CD14-positive monocyte (primary cell): ENCODE measurements at regions not wholly inside any gene's neighbourhood (a gene's known extent, or its start where the extent isn't known, plus 50 kb on each side); places are given as distances from the start of the nearest gene placed in this dataset.
A peak's percentile ranks its signal among the peaks of the same experiment; 100 is the strongest.

ENCODE experiments used
- DNase-seq, 3 donors: peaks; one replicate each; pipeline ENCODE4 v3.0.0-alpha.2; 2011 to 2022
- H2AFZ ChIP-seq: 2 replicates; pipeline ENCODE4 v1.6.0; 2012; ENCODE audit warnings: mild to moderate bottlenecking, low read depth, low read length, inconsistent platforms; ENCODE audit not compliant: insufficient read depth, poor library complexity, severe bottlenecking
- H3K27ac ChIP-seq, 2 donors: 1 replicate in 1 of 2; 2 replicates in 1 of 2; pipeline ENCODE4 v1.5.1; 2012 to 2013; ENCODE audit warnings: low read length in 2 of 2, control low read depth in 1 of 2, inconsistent platforms in 1 of 2, low read depth in 1 of 2, mild to moderate bottlenecking in 1 of 2
- H3K27me3 ChIP-seq, 2 donors: one replicate each; pipeline versions ENCODE4 v1.6.0 to v1.6.1; 2011 to 2013; ENCODE audit warnings: low read length in 2 of 2; ENCODE audit not compliant: control insufficient read depth in 2 of 2, insufficient read depth in 2 of 2
- H3K36me3 ChIP-seq, 2 donors: replicated peaks in 1 of 2; 1 replicate in 1 of 2; 2 replicates in 1 of 2; pipeline versions ENCODE4 v1.5.1 to v1.6.1; 2012 to 2013; ENCODE audit warnings: low read length in 2 of 2, control low read depth in 1 of 2, inconsistent platforms in 1 of 2, mild to moderate bottlenecking in 1 of 2; ENCODE audit not compliant: insufficient read depth in 2 of 2, control insufficient read depth in 1 of 2
- H3K4me1 ChIP-seq, 2 donors: 1 replicate in 1 of 2; 2 replicates in 1 of 2; pipeline versions ENCODE4 v1.5.1 to v1.6.1; 2012 to 2013; ENCODE audit warnings: low read length in 2 of 2, control low read depth in 1 of 2, inconsistent platforms in 1 of 2, mild to moderate bottlenecking in 1 of 2, moderate library complexity in 1 of 2; ENCODE audit not compliant: insufficient read depth in 2 of 2, control insufficient read depth in 1 of 2
- H3K4me2 ChIP-seq: replicated peaks from 2 replicates; pipeline ENCODE3; 2012; ENCODE audit warnings: low read length, moderate library complexity, mild to moderate bottlenecking; ENCODE audit not compliant: poor library complexity, severe bottlenecking; ENCODE audit errors: extremely low read depth
- H3K4me3 ChIP-seq, 3 experiments: fragments of 200-600 bp in 1 of 3; sonication (generic) in 1 of 3; replicated peaks in 1 of 3; 1 replicate in 2 of 3; 2 replicates in 1 of 3; pipeline ENCODE4 v1.5.1; 2011 to 2013; ENCODE audit warnings: low read length in 3 of 3, mild to moderate bottlenecking in 3 of 3, control low read depth in 2 of 3, low read depth in 2 of 3, inconsistent platforms in 1 of 3, moderate library complexity in 1 of 3
- H3K79me2 ChIP-seq: 2 replicates; pipeline ENCODE4 v1.6.0; 2012; ENCODE audit warnings: mild to moderate bottlenecking, control low read depth, inconsistent platforms, low read length, moderate library complexity; ENCODE audit not compliant: insufficient read depth
- H3K9ac ChIP-seq: 2 replicates; pipeline ENCODE4 v1.6.0; 2017; ENCODE audit warnings: low read length, mild to moderate bottlenecking; ENCODE audit not compliant: insufficient read depth, poor library complexity, severe bottlenecking
- H3K9me3 ChIP-seq, 2 donors: replicated peaks in 1 of 2; 1 replicate in 1 of 2; 2 replicates in 1 of 2; pipeline versions ENCODE4 v1.5.1 to v1.6.1; 2012 to 2013; ENCODE audit warnings: low read length in 2 of 2, control low read depth in 1 of 2; ENCODE audit not compliant: control insufficient read depth in 1 of 2, insufficient read depth in 1 of 2
- H4K20me1 ChIP-seq: 2 replicates; pipeline ENCODE4 v1.6.0; 2012; ENCODE audit warnings: mild to moderate bottlenecking, low read length, control low read depth, moderate library complexity; ENCODE audit not compliant: insufficient read depth
- H3K27ac Mint-ChIP-seq, 7 donors: one replicate each; pipeline ENCODE4 v1.8.0; 2020; ENCODE audit warnings: mild to moderate bottlenecking in 7 of 7, mixed read lengths in 7 of 7, moderate library complexity in 6 of 7, inconsistent platforms in 2 of 7
- H3K27me3 Mint-ChIP-seq, 3 donors: one replicate each; pipeline ENCODE4 v1.8.0; 2021 to 2022; ENCODE audit warnings: low read depth in 3 of 3, mild to moderate bottlenecking in 3 of 3, mixed read lengths in 3 of 3, moderate library complexity in 3 of 3, inconsistent platforms in 1 of 3
- H3K36me3 Mint-ChIP-seq, 2 donors: one replicate each; pipeline ENCODE4 v1.8.0; 2020; ENCODE audit warnings: mixed read lengths in 2 of 2, inconsistent platforms in 1 of 2, mild to moderate bottlenecking in 1 of 2
- H3K4me1 Mint-ChIP-seq: one replicate; pipeline ENCODE4 v1.8.0; 2020; ENCODE audit warnings: mild to moderate bottlenecking, mixed read lengths
- H3K4me3 Mint-ChIP-seq, 2 donors: one replicate each; pipeline ENCODE4 v1.8.0; 2020; ENCODE audit warnings: mild to moderate bottlenecking in 2 of 2, mixed read lengths in 2 of 2, moderate library complexity in 1 of 2
- H3K9me3 Mint-ChIP-seq, 7 donors: one replicate each; pipeline ENCODE4 v1.8.0; 2020 to 2022; ENCODE audit warnings: mixed read lengths in 7 of 7, mild to moderate bottlenecking in 6 of 7, moderate library complexity in 6 of 7, inconsistent platforms in 2 of 7
- CTCF ChIP-seq: fragments of 200-600 bp; IDR thresholded peaks from one replicate; pipeline ENCODE4 v1.8.0; 2022; ENCODE audit warnings: antibody characterized with exemption, mild to moderate bottlenecking
- WGBS: methylation state at CpG from one replicate; pipeline ENCODE4 v1.1.5; 2013; ENCODE audit warnings: missing lambda C conversion rate; ENCODE audit not compliant: insufficient coverage; 5-methylcytosine and 5-hydroxymethylcytosine counted together
- intact Hi-C, 2 donors: fragments of 100-400 bp; cut with micrococcal nuclease; formaldehyde crosslinking; loops; one replicate each; pipeline versions ENCODE4 v1.15.0 to v1.15.1; 2023

DNA sequence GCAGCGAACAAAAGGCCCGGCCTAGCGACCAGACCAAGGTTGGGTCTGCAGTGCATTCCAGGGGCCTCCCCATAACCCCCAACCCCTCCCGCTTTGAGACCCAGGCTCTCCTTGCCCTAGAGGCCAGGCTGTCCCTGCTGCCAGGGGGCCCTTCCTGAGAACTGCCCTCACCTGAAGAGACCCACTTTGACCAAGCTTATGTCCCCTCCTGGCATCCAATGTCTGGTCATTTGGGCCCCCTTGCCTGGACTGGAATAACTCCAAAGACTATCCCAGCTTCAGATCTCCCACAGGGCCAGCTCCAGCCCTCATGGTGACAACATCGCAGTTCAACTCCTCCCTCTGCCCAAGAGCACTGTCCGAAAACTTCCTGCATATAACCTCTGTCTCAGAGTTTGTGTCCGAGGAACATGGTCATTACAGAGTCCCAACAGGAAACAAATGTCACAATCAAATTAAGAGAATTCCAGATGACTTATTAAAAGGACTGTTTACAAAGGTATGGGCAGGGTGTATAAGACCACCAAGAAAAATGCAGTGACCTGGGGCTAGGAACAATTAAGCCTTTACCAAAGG, 125.0 kb downstream of the BANF2 start:
- peak overlapping the region in 1 of 7 donors; percentile 6 for H3K27ac Mint-ChIP-seq
- H3K9ac ChIP-seq, result no peak overlapping the region
- peak overlapping the region; percentile 35 for H2AFZ ChIP-seq

GRCh38 chr20:17823409-17824144, 123.8 kb downstream of the BANF2 start:
- 84% methylated on average over 7 of the region's 10 CpGs for WGBS
- H3K27ac Mint-ChIP-seq, result no peak overlapping the region

More for the DNA sequence above, 125.0 kb downstream of the BANF2 start:
- no peaks in the 10 kb centered on the region for H3K36me3 Mint-ChIP-seq
- Histone ChIP-seq H4K20me1 (no peaks in the 10 kb centered on the region), H3K4me2 (no peak overlapping the region), H3K79me2 (no peaks in the 10 kb centered on the region), H3K4me3 (no peak overlapping the region), H3K9me3 (no peaks in the 10 kb centered on the region), H3K4me1 (peaks cover 0 to 4% of the 10 kb centered on the region in 2 donors), H3K27me3 (no peaks in the 10 kb centered on the region), H3K27ac (no peak overlapping the region), H3K36me3 (no peaks in the 10 kb centered on the region)
- WGBS, result 93% methylated on average over 6 of the region's 7 CpGs
- H3K4me3 Mint-ChIP-seq, result peak overlapping the region in 1 of 2 donors; percentile 39
- peaks cover 10% of the 10 kb centered on the region for H3K4me1 Mint-ChIP-seq
- intact Hi-C loops, result no loop called here
- no peak for DNase-seq
- H3K9me3 Mint-ChIP-seq, result peaks cover 0 to 3% (median 0%) of the 10 kb centered on the region in 7 donors
- H3K27me3 Mint-ChIP-seq, result peaks cover 0 to 3% (median 0%) of the 10 kb centered on the region in 3 donors
- TF ChIP-seq CTCF, result no peak

More at GRCh38 chr20:17823409-17824144, 123.8 kb downstream of the BANF2 start:
- no peak overlapping the region for H3K4me2 ChIP-seq
- no peaks in the 10 kb centered on the region for H3K36me3 ChIP-seq
- no peaks in the 10 kb centered on the region for H3K27me3 ChIP-seq
- Mint-ChIP-seq H3K27me3 (peaks cover 0 to 3% (median 0%) of the 10 kb centered on the region in 3 donors), H3K36me3 (no peaks in the 10 kb centered on the region), H3K4me3 (no peak overlapping the region), H3K4me1 (peaks cover 10% of the 10 kb centered on the region), H3K9me3 (peaks cover 0 to 12% (median 3%) of the 10 kb centered on the region in 7 donors)
- H3K9me3 ChIP-seq, result peaks cover 0 to 4% of the 10 kb centered on the region in 2 donors
- TF ChIP-seq CTCF, result no peak
- H4K20me1 ChIP-seq, result no peaks in the 10 kb centered on the region
- no peak for DNase-seq
- peaks cover 0 to 4% of the 10 kb centered on the region in 2 donors for H3K4me1 ChIP-seq
- H3K9ac ChIP-seq, result no peak overlapping the region
- H3K27ac ChIP-seq, result no peak overlapping the region
- H3K79me2 ChIP-seq, result no peaks in the 10 kb centered on the region
- intact Hi-C loops, result no loop called here
- no peak overlapping the region for H3K4me3 ChIP-seq
- no peak overlapping the region for H2AFZ ChIP-seq
